H54 (cell line): ENCODE measurements at regions not wholly inside any gene's neighbourhood (a gene's known extent, or its start where the extent isn't known, plus 50 kb on each side); places are given as distances from the start of the nearest gene placed in this dataset.

Experiments
- DNase-seq: peaks from one replicate; pipeline ENCODE4 v3.0.0; 2011; ENCODE audit warnings: low spot score, mixed read lengths; ENCODE audit not compliant: insufficient read length
- FAIRE-seq: peaks from 3 replicates; lab custom pipeline; 2011; peaks lifted over from hg19 to GRCh38; lab: Jason Lieb, UNC
- POLR2A ChIP-seq: IDR thresholded peaks from 2 replicates; pipeline ENCODE4 v1.6.1; 2011; ENCODE audit warnings: low read depth, mild to moderate bottlenecking, low read length

DNA sequence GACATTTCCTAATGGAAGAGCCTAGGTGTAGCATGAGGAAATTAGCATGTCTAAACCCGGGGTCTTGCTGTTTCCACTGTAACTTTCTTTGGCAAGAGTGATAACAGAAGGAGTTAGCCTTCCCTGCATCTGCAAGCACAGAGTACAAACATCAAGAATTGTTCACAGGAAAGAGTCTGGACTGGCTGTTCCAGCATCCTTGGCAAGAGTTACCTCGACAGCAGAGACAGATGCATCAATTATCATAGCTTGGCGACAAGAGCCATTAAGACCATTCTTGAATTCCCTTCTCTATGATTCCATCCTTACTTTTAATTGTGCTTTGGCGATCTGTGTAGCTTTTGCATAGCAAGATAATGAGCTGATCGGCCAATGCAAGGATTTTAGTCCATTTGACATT is 82.8 kb upstream of the RALGPS2 start:
- no peak for FAIRE-seq
- TF ChIP-seq POLR2A = no peak
- DNase-seq = no peak

- no peak for TF ChIP-seq POLR2A
- FAIRE-seq = no peak
- no peak for DNase-seq
Measured at GRCh38 chr1:178643349-178643748, 81.7 kb upstream of the RALGPS2 start.

- no peak for DNase-seq
- no peak for FAIRE-seq
- TF ChIP-seq POLR2A = no peak
Measured at GRCh38 chr1:178643831-178644230, 81.2 kb upstream of the RALGPS2 start.

GRCh38 chr1:178644308-178645120 is 80.5 kb upstream of the RALGPS2 start:
- TF ChIP-seq POLR2A = no peak
- FAIRE-seq (no peak), DNase-seq (no peak)

DNA sequence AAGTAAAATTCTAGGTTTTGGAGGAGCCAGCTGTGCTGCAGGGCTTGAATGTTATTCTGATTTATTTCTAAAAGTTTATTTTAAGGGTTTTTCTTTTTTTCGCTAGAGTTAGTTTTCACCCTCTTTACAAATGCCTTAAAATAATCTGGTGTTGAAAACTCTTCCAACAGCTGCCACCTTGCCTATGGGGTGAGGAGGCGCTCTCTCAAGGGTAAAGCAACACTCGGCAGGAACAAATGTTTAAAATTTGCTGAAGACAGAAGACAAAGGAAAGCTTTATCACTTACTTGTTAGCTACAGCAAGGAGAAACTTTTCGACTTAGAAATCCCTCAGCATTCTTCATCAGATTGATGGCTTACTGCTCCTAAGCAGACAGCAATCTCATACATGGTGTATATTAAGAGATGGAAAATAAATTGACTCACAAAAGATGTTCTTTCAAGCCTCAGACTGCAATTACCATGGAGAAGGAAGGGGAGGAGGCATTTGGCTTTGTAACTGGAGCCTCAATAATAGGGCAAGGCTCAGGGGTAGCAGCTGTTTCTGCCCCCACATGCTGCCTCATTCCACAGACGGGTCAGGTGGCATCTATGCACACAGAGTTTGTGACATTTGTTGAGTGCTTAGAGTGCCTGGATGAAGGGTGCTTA is 79.8 kb upstream of the RALGPS2 start:
- FAIRE-seq = no peak
- no peak for TF ChIP-seq POLR2A
- DNase-seq = no peak

GRCh38 chr1:178645808-178646200 is 79.2 kb upstream of the RALGPS2 start:
- no peak for TF ChIP-seq POLR2A
- FAIRE-seq (no peak), DNase-seq (no peak)

DNA sequence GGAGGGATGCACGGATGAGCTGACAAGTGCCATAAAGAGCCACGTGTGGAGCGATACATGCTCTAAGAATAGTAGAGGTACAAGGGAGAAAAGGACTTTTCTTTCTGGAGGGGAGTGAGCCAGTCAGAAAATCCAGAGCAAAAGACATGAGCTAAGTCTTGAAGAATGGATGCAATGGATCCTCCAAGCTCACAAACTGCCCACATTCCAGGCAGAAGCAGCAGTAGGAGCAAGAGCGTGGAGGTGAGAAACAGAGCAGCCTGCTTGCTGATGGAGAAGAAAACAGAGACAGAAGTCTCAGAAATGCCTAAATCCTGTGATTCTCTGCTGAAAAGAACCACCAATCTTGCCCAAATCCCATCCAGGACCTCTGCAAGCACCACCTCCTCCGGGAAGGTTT is 78.2 kb upstream of the RALGPS2 start:
- no peak for TF ChIP-seq POLR2A
- DNase-seq (no peak), FAIRE-seq (no peak)

GRCh38 chr1:178648151-178648550 is 76.9 kb upstream of the RALGPS2 start:
- DNase-seq = no peak
- TF ChIP-seq POLR2A = no peak
- FAIRE-seq = no peak

DNA sequence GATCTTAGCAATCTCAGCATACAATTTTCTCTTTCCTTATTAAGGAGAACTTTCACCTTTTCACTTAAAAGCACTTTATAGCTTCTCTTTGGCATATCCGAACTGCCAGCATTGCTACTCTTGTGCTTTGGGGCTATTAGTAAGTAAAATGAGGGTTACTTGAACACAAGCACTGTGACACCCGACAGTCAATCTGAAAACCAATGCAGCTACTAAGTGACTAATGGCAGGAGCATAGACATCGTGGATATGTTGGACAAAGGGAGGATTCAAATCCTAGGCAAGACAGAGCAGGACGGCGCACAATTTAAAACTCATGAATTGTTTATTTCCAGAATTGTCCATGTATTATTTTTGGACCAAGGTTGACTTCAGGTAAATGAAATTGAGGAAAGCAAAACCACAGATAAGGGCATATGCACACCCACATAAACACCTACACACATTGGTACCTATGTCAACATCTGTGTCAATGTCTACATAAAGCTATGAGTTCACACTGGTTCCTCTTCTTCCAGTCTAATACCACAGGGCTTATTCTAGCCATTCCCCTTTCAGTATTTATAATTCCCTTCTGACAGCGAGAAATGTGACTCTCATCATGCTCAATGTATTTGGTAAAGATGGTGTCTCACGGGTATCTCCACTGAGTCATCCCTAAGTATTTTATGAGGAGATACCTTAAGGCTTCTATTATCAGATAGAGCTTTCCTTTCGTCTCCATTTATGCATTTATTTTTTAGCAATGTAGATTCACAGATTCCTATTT is 75.3 kb upstream of the RALGPS2 start:
- no peak for FAIRE-seq
- no peak for DNase-seq
- TF ChIP-seq POLR2A = no peak

DNA sequence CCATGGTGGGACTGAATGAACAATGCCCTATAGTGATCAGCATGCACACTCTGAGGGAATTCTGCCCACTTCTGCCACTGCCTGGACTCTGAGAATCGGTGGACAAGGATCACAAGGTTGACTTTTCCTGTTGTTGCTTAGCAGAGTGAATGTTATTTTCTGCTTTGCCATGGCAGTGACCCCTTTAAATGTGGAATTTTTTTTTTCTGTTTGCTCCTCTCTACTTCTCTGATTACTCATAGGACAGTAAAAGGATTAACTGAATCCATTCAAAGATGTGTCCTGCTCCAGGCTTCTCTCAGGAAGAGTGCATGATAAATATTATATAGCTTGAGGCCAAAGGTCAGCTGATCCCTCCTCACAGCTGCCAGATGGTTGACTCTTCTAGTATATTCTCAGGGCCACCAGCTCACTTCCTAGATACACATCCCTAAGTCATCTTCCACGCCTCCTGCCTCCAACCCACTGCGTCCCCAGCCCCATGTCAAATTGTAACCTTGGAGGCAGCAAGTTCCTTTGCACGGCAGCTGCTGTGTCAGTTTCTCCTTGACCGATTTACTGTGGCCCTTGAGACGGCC is 74.0 kb upstream of the RALGPS2 start:
- FAIRE-seq (no peak), DNase-seq (no peak)
- TF ChIP-seq POLR2A = no peak

GRCh38 chr1:178651742-178652141 is 73.3 kb upstream of the RALGPS2 start:
- no peak for FAIRE-seq
- no peak for DNase-seq
- TF ChIP-seq POLR2A = no peak

GRCh38 chr1:178652506-178653490 is 72.2 kb upstream of the RALGPS2 start:
- FAIRE-seq (peak; percentile 88), DNase-seq (peak; percentile 62)
- no peak for TF ChIP-seq POLR2A

DNA sequence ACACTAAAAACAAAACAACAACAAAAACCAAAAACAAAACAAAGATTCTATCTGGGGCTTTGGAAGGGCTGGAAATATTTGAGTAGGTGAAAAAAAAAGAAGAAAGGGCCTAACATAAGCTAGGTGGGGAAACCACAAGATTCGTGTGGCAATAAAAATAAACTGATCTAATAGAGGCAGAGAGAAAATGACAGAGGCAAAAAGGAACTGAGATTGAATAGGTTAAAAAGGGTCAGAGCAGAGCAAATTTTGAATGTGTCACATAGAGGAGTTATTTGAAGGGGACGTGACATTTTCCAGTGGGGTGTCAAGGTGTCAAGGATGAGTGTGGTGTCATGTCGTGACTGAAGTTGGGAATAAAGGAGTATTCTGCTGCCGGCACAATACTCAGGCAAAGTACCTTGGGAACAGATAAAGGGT is 65.2 kb upstream of the RALGPS2 start:
- DNase-seq = no peak
- no peak for FAIRE-seq
- TF ChIP-seq POLR2A = no peak
